WTC11 (cell line): ENCODE measurements at regions not wholly inside any gene's neighbourhood (a gene's known extent, or its start where the extent isn't known, plus 50 kb on each side); places are given as distances from the start of the nearest gene placed in this dataset.
A peak's percentile ranks its signal among the peaks of the same experiment; 100 is the strongest.

ENCODE experiments used
- ATF1 ChIP-seq: sonication (generic); formaldehyde crosslinking; IDR thresholded peaks from 2 replicates; pipeline ENCODE4 v1.8.1; 2023; ENCODE audit warnings: mild to moderate bottlenecking, moderate library complexity, missing genetic modification reagents
- E2F4 ChIP-seq: sonication (generic); formaldehyde crosslinking; IDR thresholded peaks from 2 replicates; pipeline ENCODE4 v1.8.1; 2022; ENCODE audit warnings: low read depth, mild to moderate bottlenecking, moderate library complexity, missing genetic modification reagents, borderline replicate concordance
- ZNF263 ChIP-seq: sonication (generic); formaldehyde crosslinking; IDR thresholded peaks from 2 replicates; pipeline ENCODE4 v1.8.1; 2022; ENCODE audit warnings: low read depth, mild to moderate bottlenecking, moderate library complexity, missing genetic modification reagents
- TF ChIP-seq, protein P1 (sequence below): sonication (generic); formaldehyde crosslinking; IDR thresholded peaks from 2 replicates; pipeline ENCODE4 v1.8.0; 2023; ENCODE audit warnings: mild to moderate bottlenecking, missing genetic modification reagents
- TF ChIP-seq, protein P2 (sequence below): fragments of 200-600 bp; IDR thresholded peaks from 2 replicates; pipeline ENCODE4 v1.8.0; 2022; ENCODE audit warnings: antibody characterized with exemption
- TF ChIP-seq, protein P3 (sequence below): sonication (generic); formaldehyde crosslinking; IDR thresholded peaks from 2 replicates; pipeline ENCODE4 v1.8.0; 2022; ENCODE audit warnings: mild to moderate bottlenecking, missing genetic modification reagents
- TF ChIP-seq, protein P4 (sequence below): sonication (generic); formaldehyde crosslinking; IDR thresholded peaks from 2 replicates; pipeline ENCODE4 v1.8.1; 2023; ENCODE audit warnings: mild to moderate bottlenecking, moderate library complexity, missing genetic modification reagents

GRCh38 chr15:29403772-29404171, 134.2 kb upstream of the NSMCE3 start:
- TF ChIP-seq, protein P1, sequence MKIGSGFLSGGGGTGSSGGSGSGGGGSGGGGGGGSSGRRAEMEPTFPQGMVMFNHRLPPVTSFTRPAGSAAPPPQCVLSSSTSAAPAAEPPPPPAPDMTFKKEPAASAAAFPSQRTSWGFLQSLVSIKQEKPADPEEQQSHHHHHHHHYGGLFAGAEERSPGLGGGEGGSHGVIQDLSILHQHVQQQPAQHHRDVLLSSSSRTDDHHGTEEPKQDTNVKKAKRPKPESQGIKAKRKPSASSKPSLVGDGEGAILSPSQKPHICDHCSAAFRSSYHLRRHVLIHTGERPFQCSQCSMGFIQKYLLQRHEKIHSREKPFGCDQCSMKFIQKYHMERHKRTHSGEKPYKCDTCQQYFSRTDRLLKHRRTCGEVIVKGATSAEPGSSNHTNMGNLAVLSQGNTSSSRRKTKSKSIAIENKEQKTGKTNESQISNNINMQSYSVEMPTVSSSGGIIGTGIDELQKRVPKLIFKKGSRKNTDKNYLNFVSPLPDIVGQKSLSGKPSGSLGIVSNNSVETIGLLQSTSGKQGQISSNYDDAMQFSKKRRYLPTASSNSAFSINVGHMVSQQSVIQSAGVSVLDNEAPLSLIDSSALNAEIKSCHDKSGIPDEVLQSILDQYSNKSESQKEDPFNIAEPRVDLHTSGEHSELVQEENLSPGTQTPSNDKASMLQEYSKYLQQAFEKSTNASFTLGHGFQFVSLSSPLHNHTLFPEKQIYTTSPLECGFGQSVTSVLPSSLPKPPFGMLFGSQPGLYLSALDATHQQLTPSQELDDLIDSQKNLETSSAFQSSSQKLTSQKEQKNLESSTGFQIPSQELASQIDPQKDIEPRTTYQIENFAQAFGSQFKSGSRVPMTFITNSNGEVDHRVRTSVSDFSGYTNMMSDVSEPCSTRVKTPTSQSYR (CRISPR knock-in tag) = no peak
- TF ChIP-seq, protein P2, sequence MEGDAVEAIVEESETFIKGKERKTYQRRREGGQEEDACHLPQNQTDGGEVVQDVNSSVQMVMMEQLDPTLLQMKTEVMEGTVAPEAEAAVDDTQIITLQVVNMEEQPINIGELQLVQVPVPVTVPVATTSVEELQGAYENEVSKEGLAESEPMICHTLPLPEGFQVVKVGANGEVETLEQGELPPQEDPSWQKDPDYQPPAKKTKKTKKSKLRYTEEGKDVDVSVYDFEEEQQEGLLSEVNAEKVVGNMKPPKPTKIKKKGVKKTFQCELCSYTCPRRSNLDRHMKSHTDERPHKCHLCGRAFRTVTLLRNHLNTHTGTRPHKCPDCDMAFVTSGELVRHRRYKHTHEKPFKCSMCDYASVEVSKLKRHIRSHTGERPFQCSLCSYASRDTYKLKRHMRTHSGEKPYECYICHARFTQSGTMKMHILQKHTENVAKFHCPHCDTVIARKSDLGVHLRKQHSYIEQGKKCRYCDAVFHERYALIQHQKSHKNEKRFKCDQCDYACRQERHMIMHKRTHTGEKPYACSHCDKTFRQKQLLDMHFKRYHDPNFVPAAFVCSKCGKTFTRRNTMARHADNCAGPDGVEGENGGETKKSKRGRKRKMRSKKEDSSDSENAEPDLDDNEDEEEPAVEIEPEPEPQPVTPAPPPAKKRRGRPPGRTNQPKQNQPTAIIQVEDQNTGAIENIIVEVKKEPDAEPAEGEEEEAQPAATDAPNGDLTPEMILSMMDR = no peak
- TF ChIP-seq, protein P3, sequence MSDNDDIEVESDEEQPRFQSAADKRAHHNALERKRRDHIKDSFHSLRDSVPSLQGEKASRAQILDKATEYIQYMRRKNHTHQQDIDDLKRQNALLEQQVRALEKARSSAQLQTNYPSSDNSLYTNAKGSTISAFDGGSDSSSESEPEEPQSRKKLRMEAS (CRISPR knock-in tag) = no peak
- TF ChIP-seq, protein P4, sequence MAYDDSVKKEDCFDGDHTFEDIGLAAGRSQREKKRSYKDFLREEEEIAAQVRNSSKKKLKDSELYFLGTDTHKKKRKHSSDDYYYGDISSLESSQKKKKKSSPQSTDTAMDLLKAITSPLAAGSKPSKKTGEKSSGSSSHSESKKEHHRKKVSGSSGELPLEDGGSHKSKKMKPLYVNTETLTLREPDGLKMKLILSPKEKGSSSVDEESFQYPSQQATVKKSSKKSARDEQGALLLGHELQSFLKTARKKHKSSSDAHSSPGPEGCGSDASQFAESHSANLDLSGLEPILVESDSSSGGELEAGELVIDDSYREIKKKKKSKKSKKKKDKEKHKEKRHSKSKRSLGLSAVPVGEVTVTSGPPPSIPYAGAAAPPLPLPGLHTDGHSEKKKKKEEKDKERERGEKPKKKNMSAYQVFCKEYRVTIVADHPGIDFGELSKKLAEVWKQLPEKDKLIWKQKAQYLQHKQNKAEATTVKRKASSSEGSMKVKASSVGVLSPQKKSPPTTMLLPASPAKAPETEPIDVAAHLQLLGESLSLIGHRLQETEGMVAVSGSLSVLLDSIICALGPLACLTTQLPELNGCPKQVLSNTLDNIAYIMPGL (CRISPR knock-in tag) = 0 out of 2 replicates have a peak, but pooled peaks have one; percentile 48
- TF ChIP-seq ZNF263 = peak; percentile 99
- TF ChIP-seq ATF1 (CRISPR knock-in tag) = no peak
- no peak for TF ChIP-seq E2F4
